Thyroid gland (tissue), 4 donors: ENCODE measurements at regions not wholly inside any gene's neighbourhood (a gene's known extent, or its start where the extent isn't known, plus 50 kb on each side); places are given as distances from the start of the nearest gene placed in this dataset.

ENCODE experiments used
- POLR2A ChIP-seq, 2 donors: fragments of 450-650 bp; IDR thresholded peaks; one replicate each; pipeline ENCODE4 v1.6.1; 2017; ENCODE audit warnings: antibody characterized with exemption in 2 of 2, mild to moderate bottlenecking in 2 of 2, moderate library complexity in 1 of 2
- TF ChIP-seq, protein P1 (sequence below), 6 experiments: fragments of 200-600 bp in 3 of 6; fragments of 450-650 bp in 3 of 6; sonication (generic) in 3 of 6; IDR thresholded peaks; one replicate each; pipeline ENCODE4 v1.5.1; 2016 to 2019; ENCODE audit warnings: antibody characterized with exemption in 6 of 6, mild to moderate bottlenecking in 2 of 6, inconsistent platforms in 1 of 6, moderate library complexity in 1 of 6

DNA sequence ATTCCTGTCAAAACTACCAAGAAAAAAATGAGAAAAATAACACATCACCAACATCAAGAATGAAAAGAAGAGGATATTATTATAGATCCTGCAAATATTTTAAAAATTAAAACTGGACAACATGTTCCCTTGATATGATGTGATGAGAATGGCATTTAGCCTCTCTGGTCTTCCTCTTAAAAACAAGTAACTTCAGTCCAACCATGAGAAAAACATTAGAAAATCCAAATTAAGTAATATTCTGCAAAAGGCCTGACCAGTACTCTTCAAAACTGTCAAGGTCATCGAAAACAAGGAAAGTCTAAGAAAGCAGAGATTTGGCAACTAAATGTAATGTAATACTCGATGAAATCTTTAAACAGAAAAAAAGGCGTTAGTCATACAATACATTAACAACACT lies 167.1 kb upstream of the SNX2 start:
- no peak for TF ChIP-seq POLR2A (IDR thresholded peaks at IDR 0.05)
- TF ChIP-seq, protein P1, sequence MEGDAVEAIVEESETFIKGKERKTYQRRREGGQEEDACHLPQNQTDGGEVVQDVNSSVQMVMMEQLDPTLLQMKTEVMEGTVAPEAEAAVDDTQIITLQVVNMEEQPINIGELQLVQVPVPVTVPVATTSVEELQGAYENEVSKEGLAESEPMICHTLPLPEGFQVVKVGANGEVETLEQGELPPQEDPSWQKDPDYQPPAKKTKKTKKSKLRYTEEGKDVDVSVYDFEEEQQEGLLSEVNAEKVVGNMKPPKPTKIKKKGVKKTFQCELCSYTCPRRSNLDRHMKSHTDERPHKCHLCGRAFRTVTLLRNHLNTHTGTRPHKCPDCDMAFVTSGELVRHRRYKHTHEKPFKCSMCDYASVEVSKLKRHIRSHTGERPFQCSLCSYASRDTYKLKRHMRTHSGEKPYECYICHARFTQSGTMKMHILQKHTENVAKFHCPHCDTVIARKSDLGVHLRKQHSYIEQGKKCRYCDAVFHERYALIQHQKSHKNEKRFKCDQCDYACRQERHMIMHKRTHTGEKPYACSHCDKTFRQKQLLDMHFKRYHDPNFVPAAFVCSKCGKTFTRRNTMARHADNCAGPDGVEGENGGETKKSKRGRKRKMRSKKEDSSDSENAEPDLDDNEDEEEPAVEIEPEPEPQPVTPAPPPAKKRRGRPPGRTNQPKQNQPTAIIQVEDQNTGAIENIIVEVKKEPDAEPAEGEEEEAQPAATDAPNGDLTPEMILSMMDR (IDR thresholded peaks at IDR 0.05): no peak
